Transverse colon (tissue), 3 donors: ENCODE measurements at regions not wholly inside any gene's neighbourhood (a gene's known extent, or its start where the extent isn't known, plus 50 kb on each side); places are given as distances from the start of the nearest gene placed in this dataset.

Experiments used
- CTCF ChIP-seq, 5 experiments: fragments of 200-600 bp in 3 of 5; fragments of 450-650 bp in 2 of 5; sonication (generic) in 3 of 5; IDR thresholded peaks; 1 replicate in 2 of 5; 2 replicates in 3 of 5; pipeline ENCODE4 v1.5.1; 2016 to 2017; ENCODE audit warnings: antibody characterized with exemption in 5 of 5, inconsistent platforms in 3 of 5, mild to moderate bottlenecking in 2 of 5, moderate library complexity in 1 of 5
- POLR2A ChIP-seq: fragments of 450-650 bp; IDR thresholded peaks from one replicate; pipeline ENCODE4 v1.6.1; 2016; ENCODE audit warnings: antibody characterized with exemption, mild to moderate bottlenecking, moderate library complexity

DNA sequence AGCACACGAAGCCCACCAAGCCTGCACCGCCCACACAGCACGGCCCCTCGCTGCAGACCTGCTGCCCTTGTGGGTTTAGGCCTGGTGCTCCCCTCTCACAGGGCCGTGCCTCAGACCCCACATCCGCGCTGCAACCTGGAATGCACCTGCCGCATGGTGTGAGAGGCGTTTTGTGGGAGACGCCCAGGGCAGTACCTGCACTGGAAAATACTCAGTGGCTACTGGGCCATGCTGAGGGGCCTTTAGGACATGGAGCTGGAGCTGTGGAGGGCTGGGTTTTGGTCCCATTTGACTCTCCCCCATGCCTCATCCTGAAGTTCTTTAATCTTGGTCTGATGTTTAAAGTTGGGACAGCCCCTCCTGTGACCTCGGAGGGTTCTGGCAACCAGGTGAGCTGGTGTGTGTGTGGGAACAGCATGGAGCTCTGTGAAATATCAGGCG lies 116.3 kb downstream of the ERMARD start:
- TF ChIP-seq CTCF (IDR thresholded peaks at IDR 0.05) = no peak
- no peak for TF ChIP-seq POLR2A
